C4-2B (cell line): ENCODE measurements at regions not wholly inside any gene's neighbourhood (a gene's known extent, or its start where the extent isn't known, plus 50 kb on each side); places are given as distances from the start of the nearest gene placed in this dataset.

Experiments
- CTCF ChIP-seq: fragments of 450-650 bp; conservative IDR thresholded peaks from 2 replicates; pipeline ENCODE4 v1.5.1; 2017; ENCODE audit warnings: mild to moderate bottlenecking
- ZFX ChIP-seq: fragments of 450-650 bp; IDR thresholded peaks from 2 replicates; pipeline ENCODE4 v1.6.1; 2017

DNA sequence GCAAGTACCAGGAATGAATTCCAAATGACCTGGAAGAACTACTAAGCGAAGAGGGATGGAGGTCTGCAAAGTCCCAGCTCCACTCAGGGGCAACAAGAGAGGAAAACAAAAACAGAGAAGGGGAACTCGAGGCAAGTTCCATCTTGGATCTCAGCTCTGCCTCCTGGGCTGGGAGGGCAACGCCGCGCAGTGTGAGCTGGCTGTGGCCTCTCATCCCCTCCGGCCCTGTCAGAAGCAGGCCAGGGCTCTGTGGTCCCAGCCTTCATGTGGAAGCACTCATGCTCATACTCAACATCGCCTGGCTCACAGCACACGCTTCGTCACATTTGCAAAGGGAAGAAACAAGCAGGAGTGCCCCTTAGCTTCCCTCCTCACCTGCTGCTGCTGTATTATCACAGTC, 627.9 kb upstream of the MGMT start:
- no peak for TF ChIP-seq CTCF
- no peak for TF ChIP-seq ZFX
